GM21717 (cell line): ENCODE measurements at regions not wholly inside any gene's neighbourhood (a gene's known extent, or its start where the extent isn't known, plus 50 kb on each side); places are given as distances from the start of the nearest gene placed in this dataset.
"Not testable (repeated sequence)": the region's sequence is repeated elsewhere in the genome, so short reads cannot be mapped to it uniquely, and the experiment has no call there.

ENCODE experiments used
- ATAC-seq: cut with Tn5 transposase; IDR thresholded peaks from one replicate; pipeline ENCODE4 v1.9.1; 2021; ENCODE audit warnings: mild to moderate bottlenecking, moderate library complexity; ENCODE audit not compliant: unreplicated experiment

- ATAC-seq, result no peak
Measured at GRCh38 chr9:22649384-22649783, 202.8 kb downstream of the DMRTA1 start.

DNA sequence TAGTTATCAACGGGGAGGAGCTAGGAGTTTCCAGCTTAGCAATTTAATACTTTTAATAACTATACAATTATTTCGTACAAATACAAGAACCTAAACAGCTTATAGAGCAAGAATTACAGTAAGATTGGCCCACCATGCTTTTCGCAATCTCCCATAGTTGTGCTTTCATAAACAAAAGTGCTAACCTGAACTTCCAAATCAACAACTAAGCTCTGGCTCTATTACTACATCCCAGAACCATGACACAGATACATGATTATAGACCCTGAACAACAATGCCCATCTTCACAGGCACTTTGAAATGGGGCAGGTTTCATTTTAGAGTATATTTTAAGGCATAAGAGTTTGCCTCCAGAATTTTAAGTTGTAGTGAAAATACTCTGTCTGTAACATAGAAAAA, 203.5 kb downstream of the DMRTA1 start:
- ATAC-seq, result no peak

DNA sequence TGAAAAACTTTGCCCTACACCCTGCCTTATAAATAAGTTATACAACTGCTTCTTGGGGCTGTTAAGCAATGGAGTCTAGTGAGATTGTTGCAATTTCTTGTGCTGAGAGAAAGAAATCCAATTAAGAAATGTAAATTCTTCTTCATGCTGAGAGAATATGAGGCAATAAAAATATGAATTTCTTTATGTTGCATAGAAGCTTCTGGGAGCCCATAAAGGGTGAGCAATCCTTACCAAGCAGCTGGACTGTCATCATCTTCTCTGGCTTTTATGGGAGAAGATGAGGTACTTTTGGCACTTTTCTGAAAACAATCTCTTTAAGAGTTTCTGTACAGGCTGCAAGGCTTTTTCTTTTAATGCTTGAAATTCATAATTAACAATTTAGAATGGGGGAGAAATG, 204.3 kb downstream of the DMRTA1 start:
- ATAC-seq, result no peak

DNA sequence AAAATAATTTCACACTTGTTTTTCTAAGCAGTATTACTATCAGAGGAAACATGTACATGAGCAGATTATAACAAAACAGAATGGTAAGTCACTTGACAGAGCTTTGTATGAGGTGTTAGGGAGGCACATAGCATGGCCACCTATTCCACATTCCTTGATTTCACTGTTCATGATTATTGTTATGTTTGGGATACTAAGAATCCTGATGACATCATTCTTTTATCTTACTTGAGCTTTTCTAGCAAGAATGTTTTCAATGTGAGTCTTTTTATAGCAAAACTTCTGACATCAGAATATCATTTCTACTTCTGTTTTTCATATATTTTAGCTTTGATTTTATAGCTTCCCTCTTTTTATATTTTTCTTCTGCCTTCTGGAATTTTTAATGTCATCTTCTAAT, 208.2 kb downstream of the DMRTA1 start:
- no peak for ATAC-seq

DNA sequence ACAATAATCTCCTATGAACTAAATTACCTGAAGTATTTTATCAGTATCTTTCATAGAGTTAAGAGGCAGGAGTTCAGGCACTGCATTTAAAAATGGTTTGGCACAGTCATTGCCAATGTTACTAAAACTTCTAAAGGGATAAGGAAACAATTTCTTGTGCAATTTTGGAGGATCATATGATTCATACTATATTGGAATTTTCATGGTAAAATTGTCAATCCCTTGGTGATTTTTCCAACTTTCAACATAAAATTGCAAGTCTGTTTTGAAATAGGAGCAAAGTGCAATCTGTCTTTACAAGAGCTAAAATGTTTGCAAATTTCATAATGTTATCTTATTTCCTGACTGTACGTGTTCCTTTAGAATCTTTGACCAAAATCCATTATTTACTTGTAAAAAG, 211.1 kb downstream of the DMRTA1 start:
- no peak for ATAC-seq

GRCh38 chr9:22658484-22658883, 211.9 kb downstream of the DMRTA1 start:
- ATAC-seq, result not testable (repeated sequence)

DNA sequence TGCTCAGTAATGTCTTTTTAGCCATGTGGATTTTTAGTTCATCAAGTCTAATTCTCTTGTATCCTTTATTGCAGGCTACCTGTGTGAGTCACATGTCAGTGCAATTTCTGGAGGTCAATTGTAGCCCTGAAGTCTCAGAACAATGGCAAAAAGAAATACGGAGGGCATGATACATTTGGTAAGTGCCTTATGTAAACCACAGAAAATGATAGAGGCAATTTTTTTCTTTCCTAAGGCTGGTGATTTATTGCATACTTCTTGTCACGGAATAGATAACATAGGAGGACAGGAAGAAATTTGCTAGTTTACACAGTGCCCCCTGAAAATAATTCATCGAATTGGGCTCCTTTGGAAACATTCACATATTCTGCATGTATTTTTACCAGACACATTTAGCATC, 235.9 kb downstream of the DMRTA1 start:
- no peak for ATAC-seq

GRCh38 chr9:22682961-22683699, 236.5 kb downstream of the DMRTA1 start:
- ATAC-seq, result no peak

- peak; percentile 53 for ATAC-seq
Measured at GRCh38 chr9:22683700-22684075, 237.1 kb downstream of the DMRTA1 start.

GRCh38 chr9:22693156-22693555, 246.5 kb downstream of the DMRTA1 start:
- no peak for ATAC-seq

GRCh38 chr9:22700171-22700570, 253.5 kb downstream of the DMRTA1 start:
- ATAC-seq, result no peak

DNA sequence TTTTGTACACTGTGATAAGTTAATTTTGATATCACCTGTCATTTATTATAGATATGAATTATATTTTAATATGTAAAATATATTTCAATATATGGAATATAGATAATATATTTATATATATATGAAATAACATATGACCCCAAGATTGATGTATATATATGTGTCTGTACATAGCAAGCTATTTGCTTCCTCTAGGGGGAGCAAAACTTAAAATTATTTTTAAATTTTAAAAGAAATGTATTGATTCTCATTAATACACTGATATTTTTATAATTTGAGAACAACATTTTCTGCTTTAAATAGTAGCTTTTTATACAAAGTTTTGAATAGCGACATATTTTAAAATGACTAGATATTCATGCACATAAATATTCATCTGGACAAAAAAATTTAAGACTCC, 272.0 kb downstream of the DMRTA1 start:
- no peak for ATAC-seq

GRCh38 chr9:22722492-22722891, 275.9 kb downstream of the DMRTA1 start:
- no peak for ATAC-seq

DNA sequence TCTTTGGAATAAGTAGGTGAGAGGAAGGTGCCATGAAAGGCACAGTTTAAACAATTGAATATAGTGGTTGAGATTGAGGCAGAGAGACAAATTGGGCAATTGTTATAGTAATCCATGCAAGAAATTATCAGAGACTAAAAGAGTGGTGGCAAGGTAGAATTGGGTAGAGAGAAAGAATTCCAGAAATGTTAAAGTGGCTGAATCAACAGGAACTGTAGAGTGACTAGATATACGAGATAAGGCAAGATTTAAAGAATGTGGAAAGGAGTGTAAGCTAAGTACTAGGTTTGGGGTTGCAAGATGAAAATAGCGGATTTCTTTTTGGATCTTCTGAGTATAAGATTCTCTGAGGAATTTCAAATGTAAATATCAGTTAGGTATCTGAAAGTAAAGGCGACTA, 285.2 kb downstream of the DMRTA1 start:
- no peak for ATAC-seq

DNA sequence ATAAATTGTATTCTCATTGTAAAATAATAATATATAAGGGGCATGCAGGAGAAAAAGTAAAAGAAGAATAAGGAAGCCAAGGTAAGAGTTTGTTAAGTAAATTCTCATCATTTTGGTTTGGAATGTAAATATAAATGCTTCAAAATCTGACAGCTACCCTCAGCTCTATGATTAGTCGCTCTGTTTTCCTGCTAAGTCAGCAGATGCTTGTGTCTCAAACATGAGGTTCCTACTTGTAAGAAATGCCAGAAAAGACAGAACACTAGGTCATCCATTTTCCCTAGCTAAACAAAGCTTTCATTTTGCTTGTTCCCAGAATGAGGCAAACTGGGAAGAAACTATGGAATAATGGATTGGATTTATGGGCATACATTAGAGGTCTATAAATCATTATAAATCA, 293.1 kb downstream of the DMRTA1 start:
- ATAC-seq, result no peak

- ATAC-seq, result no peak
Measured at GRCh38 chr9:22740781-22741180, 294.2 kb downstream of the DMRTA1 start.

DNA sequence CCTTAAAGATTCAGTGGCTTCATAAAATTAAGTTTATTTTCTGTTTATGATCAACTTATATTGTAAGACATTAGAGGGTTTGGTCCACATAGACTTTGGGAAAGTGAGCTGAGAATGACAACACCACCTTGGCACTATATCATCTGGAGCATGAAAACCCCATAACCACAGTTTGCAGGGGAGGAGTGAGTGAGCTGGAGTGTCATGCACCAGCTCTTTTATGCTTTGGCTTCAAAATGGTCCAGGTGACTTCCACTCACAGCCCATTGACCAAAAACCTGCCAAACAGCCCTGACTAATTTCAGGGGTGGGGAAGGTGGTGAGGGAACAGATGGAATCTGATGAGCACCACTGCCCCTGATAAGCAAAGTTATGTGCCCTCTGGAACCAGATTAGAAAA, 295.8 kb downstream of the DMRTA1 start:
- ATAC-seq, result no peak

DNA sequence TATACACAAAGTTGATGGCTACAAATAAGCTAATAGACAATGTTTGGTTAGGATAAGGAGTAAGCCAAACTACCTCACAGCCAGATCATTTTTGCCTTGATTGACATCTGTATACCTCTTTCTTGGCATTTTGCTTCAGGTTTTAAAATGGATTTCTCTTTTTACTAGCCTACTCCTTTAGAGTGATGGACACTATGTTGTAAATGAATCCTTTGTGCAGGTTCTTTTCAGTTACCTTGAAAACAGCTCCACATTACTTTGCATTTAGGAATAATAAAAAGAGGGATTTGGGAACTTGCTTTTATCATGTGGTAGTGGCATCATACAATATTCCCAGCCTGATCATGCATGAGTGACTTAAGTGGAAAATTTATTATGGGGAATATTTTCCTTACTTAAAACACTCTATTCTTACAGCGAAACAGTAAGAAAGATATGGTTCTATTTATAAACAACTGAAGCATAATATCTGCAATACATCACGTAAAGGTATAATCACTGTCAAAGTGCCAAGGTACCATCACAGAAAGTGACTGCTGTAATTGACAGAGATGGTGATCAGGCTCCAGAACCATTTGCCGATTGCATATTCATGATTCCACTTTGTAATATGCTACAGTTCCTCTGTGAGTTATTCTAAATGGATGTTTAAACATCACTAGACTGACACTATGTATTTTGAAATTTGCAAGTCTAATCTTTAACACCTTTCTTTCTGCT, 327.0 kb downstream of the DMRTA1 start:
- no peak for ATAC-seq

DNA sequence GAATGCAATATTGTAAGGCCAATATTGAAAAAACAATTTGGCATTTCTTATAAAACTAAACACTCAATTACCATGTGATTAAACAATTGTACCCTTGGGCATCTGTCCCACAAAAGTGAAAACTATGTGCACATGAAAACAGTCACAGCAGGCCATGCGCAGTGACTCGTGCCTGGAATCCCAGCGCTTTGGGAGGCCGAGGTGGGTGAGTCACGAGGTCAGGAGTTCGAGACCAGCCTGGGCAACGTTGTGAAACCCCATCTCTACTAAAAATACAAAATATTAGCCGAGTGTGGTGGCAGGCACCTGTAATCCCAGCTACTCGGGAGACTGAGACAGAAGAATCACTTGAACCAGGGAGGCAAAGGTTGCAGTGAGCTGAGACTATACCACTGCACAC, 343.7 kb downstream of the DMRTA1 start:
- ATAC-seq, result no peak

- ATAC-seq, result no peak
Measured at GRCh38 chr9:22808876-22809275, 362.3 kb downstream of the DMRTA1 start.

GRCh38 chr9:22809371-22809770, 362.7 kb downstream of the DMRTA1 start:
- no peak for ATAC-seq

DNA sequence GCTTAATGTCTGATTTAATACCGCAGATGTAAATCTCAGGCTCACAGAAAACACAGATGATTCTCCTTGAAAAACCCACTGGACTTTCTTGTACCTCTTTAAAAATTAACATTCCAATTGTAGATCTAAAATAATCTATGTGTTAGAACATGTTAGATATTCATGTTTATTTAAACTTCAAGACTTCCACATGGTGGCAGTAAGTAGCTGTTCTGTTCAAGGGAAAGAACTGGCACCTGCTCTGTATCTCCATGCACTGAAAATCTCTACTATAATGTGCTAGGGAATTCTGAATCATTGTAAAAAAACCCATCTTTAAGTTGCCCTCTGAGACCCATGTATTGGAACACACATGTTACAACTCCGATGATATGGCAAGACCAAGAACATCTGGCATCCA, 366.9 kb downstream of the DMRTA1 start:
- ATAC-seq, result no peak

DNA sequence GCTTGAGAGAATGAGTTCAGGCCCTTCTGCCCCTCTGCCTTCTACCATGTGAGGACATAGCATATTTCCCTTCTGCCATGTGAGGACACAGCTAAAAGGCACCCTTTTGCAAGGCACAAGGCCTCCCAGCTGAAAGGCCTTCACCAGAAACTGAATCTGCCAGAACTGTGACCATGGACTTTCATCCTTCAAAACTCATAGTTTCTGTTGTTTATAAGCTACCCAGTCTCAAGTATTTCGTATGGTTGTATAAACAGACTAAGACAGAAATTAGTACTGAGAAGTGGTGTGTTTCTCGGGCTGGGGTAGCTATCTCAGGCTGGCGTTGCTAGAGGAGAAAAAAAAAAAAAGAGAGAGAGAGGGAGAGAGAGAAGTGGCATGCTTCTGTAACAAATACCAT, 368.6 kb downstream of the DMRTA1 start:
- no peak for ATAC-seq
